IMR-90 (cell line): ENCODE measurements at regions not wholly inside any gene's neighbourhood (a gene's known extent, or its start where the extent isn't known, plus 50 kb on each side); places are given as distances from the start of the nearest gene placed in this dataset.

Experiments used
- ATAC-seq: fragments of 200-7000 bp; cut with Tn5 transposase; 2 replicates; pipeline ENCODE4 v1.9.1; 2020; ENCODE audit warnings: low read depth, mild to moderate bottlenecking, moderate library complexity
- BruUV-seq: library from RNA; stranded (reverse); fragments of 400-500 nt; replicated peaks from 2 replicates; lab custom pipeline; 2021; lab: Mats Ljungman, UMichigan
- CTCF ChIA-PET: fragments of 300-600 bp; formaldehyde crosslinking; extraction: SDS; loops from one replicate; lab custom pipeline; 2021; ENCODE audit warnings: antibody characterized with exemption; lab: Yijun Ruan, JAX
- POLR2A ChIA-PET: fragments of 300-600 bp; sonication (Branson Sonifier 250); formaldehyde crosslinking; loops from one replicate; lab custom pipeline; 2022; ENCODE audit warnings: antibody characterized with exemption; ENCODE audit not compliant: unreplicated experiment; lab: Charles Lee
- DNase-seq: peaks from one replicate; pipeline ENCODE4 v3.0.0; 2013
- H2AFZ ChIP-seq: replicated peaks from 2 replicates; pipeline ENCODE3; 2013; ENCODE audit warnings: low read length, mild to moderate bottlenecking; ENCODE audit not compliant: poor library complexity
- H2AK5ac ChIP-seq: 2 replicates; pipeline ENCODE4 v1.6.1; 2013; ENCODE audit warnings: low read depth, low read length, inconsistent platforms
- H2AK9ac ChIP-seq: replicated peaks from 2 replicates; pipeline ENCODE3; 2013; ENCODE audit warnings: mild to moderate bottlenecking, low read depth, low read length, moderate library complexity; ENCODE audit not compliant: poor library complexity
- H2BK120ac ChIP-seq: 2 replicates; pipeline ENCODE4 v1.6.1; 2013; ENCODE audit warnings: low read depth, low read length, inconsistent platforms
- H2BK15ac ChIP-seq: 3 replicates; pipeline ENCODE4 v1.6.1; 2013; ENCODE audit warnings: low read depth, low read length, inconsistent platforms
- H2BK20ac ChIP-seq: 2 replicates; pipeline ENCODE4 v1.6.1; 2013; ENCODE audit warnings: low read depth, mild to moderate bottlenecking, inconsistent platforms, low read length, moderate library complexity
- H2BK5ac ChIP-seq: 2 replicates; pipeline ENCODE4 v1.6.1; 2013; ENCODE audit warnings: mild to moderate bottlenecking, low read depth, low read length, inconsistent platforms; ENCODE audit not compliant: poor library complexity, severe bottlenecking
- H3K14ac ChIP-seq: replicated peaks from 2 replicates; pipeline ENCODE4 v1.6.1; 2013; ENCODE audit warnings: low read depth, low read length, inconsistent platforms
- H3K18ac ChIP-seq: 2 replicates; pipeline ENCODE4 v1.6.1; 2013; ENCODE audit warnings: low read depth, low read length, control low read depth
- H3K23ac ChIP-seq: 2 replicates; pipeline ENCODE4 v1.6.1; 2013; ENCODE audit warnings: low read depth, low read length, inconsistent platforms
- H3K27ac ChIP-seq: 2 replicates; pipeline ENCODE4 v1.5.1; 2013; ENCODE audit warnings: mild to moderate bottlenecking, control low read depth, low read length; ENCODE audit not compliant: insufficient read depth
- H3K27me3 ChIP-seq: 2 replicates; pipeline ENCODE4 v1.6.1; 2013; ENCODE audit warnings: low read length; ENCODE audit not compliant: control insufficient read depth, insufficient read depth
- H3K36me3 ChIP-seq: 2 replicates; pipeline ENCODE4 v1.6.1; 2013; ENCODE audit warnings: low read length, mixed read lengths; ENCODE audit not compliant: control insufficient read depth, insufficient read depth
- H3K4ac ChIP-seq: 2 replicates; pipeline ENCODE4 v1.6.1; 2013; ENCODE audit warnings: low read depth, low read length, inconsistent platforms
- H3K4me1 ChIP-seq: 2 replicates; pipeline ENCODE4 v1.6.1; 2013; ENCODE audit warnings: low read length, mixed read lengths; ENCODE audit not compliant: control insufficient read depth, insufficient read depth
- H3K4me2 ChIP-seq: 2 replicates; pipeline ENCODE4 v1.6.1; 2013; ENCODE audit warnings: low read depth, mild to moderate bottlenecking, control low read depth, low read length, moderate library complexity
- H3K4me3 ChIP-seq: 2 replicates; pipeline ENCODE4 v1.5.1; 2013; ENCODE audit warnings: low read depth, mild to moderate bottlenecking, control low read depth, low read length, moderate library complexity; ENCODE audit not compliant: insufficient read depth
- H3K56ac ChIP-seq: 2 replicates; pipeline ENCODE4 v1.6.1; 2013; ENCODE audit warnings: low read length, inconsistent platforms; ENCODE audit not compliant: insufficient read depth; ENCODE audit errors: extremely low read depth
- H3K79me1 ChIP-seq, 2 experiments: 2 replicates each; pipeline ENCODE4 v1.6.1; 2013; ENCODE audit warnings: low read length in 2 of 2, inconsistent platforms in 1 of 2, low read depth in 1 of 2
- H3K9ac ChIP-seq: 2 replicates; pipeline ENCODE4 v1.6.1; 2013; ENCODE audit warnings: low read depth, low read length, control low read depth
- H3K9me1 ChIP-seq: 2 replicates; pipeline ENCODE4 v1.6.1; 2013; ENCODE audit warnings: low read length, inconsistent platforms; ENCODE audit not compliant: insufficient read depth
- H3K9me3 ChIP-seq: 2 replicates; pipeline ENCODE4 v1.6.1; 2013; ENCODE audit warnings: low read length; ENCODE audit not compliant: control insufficient read depth, insufficient read depth
- H4K20me1 ChIP-seq: 2 replicates; pipeline ENCODE4 v1.6.1; 2013; ENCODE audit warnings: low read length, inconsistent platforms; ENCODE audit not compliant: insufficient read depth
- H4K5ac ChIP-seq: 2 replicates; pipeline ENCODE4 v1.6.1; 2013; ENCODE audit warnings: mild to moderate bottlenecking, low read depth, low read length, control low read depth
- H4K8ac ChIP-seq, 2 experiments: 2 replicates each; pipeline ENCODE4 v1.6.1; 2013; ENCODE audit warnings: low read depth in 2 of 2, low read length in 2 of 2, control low read depth in 1 of 2, inconsistent platforms in 1 of 2
- H4K91ac ChIP-seq: 2 replicates; pipeline ENCODE4 v1.6.1; 2013; ENCODE audit warnings: low read depth, low read length, inconsistent platforms; ENCODE audit not compliant: insufficient read depth
- BHLHE40 ChIP-seq: fragments of 150-350 bp; IDR thresholded peaks from 2 replicates; pipeline ENCODE4 v1.6.1; 2016; ENCODE audit warnings: mild to moderate bottlenecking, low read depth, low read length
- CEBPB ChIP-seq: IDR thresholded peaks from 2 replicates; pipeline ENCODE4 v1.6.1; 2012; ENCODE audit warnings: low read depth, low read length, improper control_type of control experiment
- CHD1 ChIP-seq: IDR thresholded peaks from 2 replicates; pipeline ENCODE4 v1.6.1; 2012; ENCODE audit warnings: low read depth, low read length, improper control_type of control experiment
- CTCF ChIP-seq: conservative IDR thresholded peaks from 2 replicates; pipeline ENCODE4 v1.5.1; 2012; ENCODE audit warnings: mild to moderate bottlenecking, low read depth, low read length, improper control_type of control experiment
- ELK1 ChIP-seq: fragments of 150-350 bp; IDR thresholded peaks from 2 replicates; pipeline ENCODE4 v1.6.1; 2016; ENCODE audit warnings: low read depth, mild to moderate bottlenecking, low read length, moderate library complexity, borderline replicate concordance
- FOS ChIP-seq: fragments of 150-350 bp; IDR thresholded peaks from 2 replicates; pipeline ENCODE4 v1.6.1; 2016; ENCODE audit warnings: low read depth, low read length
- MAFK ChIP-seq: IDR thresholded peaks from 2 replicates; pipeline ENCODE4 v1.6.1; 2012; ENCODE audit warnings: low read depth, low read length, improper control_type of control experiment
- MAZ ChIP-seq: IDR thresholded peaks from 2 replicates; pipeline ENCODE4 v1.6.1; 2012; ENCODE audit warnings: low read depth, mild to moderate bottlenecking, low read length, improper control_type of control experiment, moderate library complexity, borderline replicate concordance
- MXI1 ChIP-seq: IDR thresholded peaks from 2 replicates; pipeline ENCODE4 v1.6.1; 2012; ENCODE audit warnings: low read depth, mild to moderate bottlenecking, low read length, moderate library complexity, borderline replicate concordance
- NFE2L2 ChIP-seq: fragments of 150-350 bp; IDR thresholded peaks from 2 replicates; pipeline ENCODE4 v1.6.1; 2016; ENCODE audit warnings: low read depth, mild to moderate bottlenecking, low read length
- POLR2A ChIP-seq: IDR thresholded peaks from 2 replicates; pipeline ENCODE4 v1.6.1; 2012; ENCODE audit warnings: mild to moderate bottlenecking, low read depth, low read length
- RAD21 ChIP-seq: IDR thresholded peaks from 2 replicates; pipeline ENCODE4 v1.6.1; 2012; ENCODE audit warnings: low read length, improper control_type of control experiment
- RCOR1 ChIP-seq: IDR thresholded peaks from 2 replicates; pipeline ENCODE4 v1.6.1; 2012; ENCODE audit warnings: mild to moderate bottlenecking, low read length, improper control_type of control experiment; ENCODE audit not compliant: insufficient replicate concordance
- RFX5 ChIP-seq: IDR thresholded peaks from 2 replicates; pipeline ENCODE4 v1.8.0; 2012; ENCODE audit warnings: low read depth, mild to moderate bottlenecking, low read length, moderate library complexity
- SMC3 ChIP-seq: fragments of 150-350 bp; IDR thresholded peaks from 2 replicates; pipeline ENCODE4 v1.6.1; 2016; ENCODE audit warnings: low read depth, mild to moderate bottlenecking, antibody characterized with exemption, low read length, moderate library complexity
- WGBS, 2 experiments: methylation state at CpG; one replicate each; pipeline versions ENCODE4 v1.1.5 to v1.1.7; 2013; ENCODE audit warnings: missing lambda C conversion rate in 2 of 2; ENCODE audit not compliant: insufficient read length in 1 of 2; ENCODE audit errors: extremely low coverage in 2 of 2; 5-methylcytosine and 5-hydroxymethylcytosine counted together
- dilution Hi-C: fragments of 300-500 bp; cut with HindIII; formaldehyde crosslinking; loops from one replicate; pipeline ENCODE4 v1.14.3; 2018; ENCODE audit warnings: low sequenced_read_pairs; ENCODE audit not compliant: unreplicated experiment
- in situ Hi-C: fragments of 300-500 bp; cut with MboI; formaldehyde crosslinking; loops from 3 replicates; pipeline ENCODE4 v1.14.3; 2019; ENCODE audit warnings: low sequenced_read_pairs, inconsistent platforms, mixed read lengths
- intact Hi-C: fragments of 100-400 bp; cut with micrococcal nuclease; formaldehyde crosslinking; loops from 2 replicates; pipeline ENCODE4 v1.10.0; 2022
- TF ChIP-seq, protein P1 (sequence below): fragments of 150-350 bp; IDR thresholded peaks from 2 replicates; pipeline ENCODE4 v1.6.1; 2017; ENCODE audit warnings: mild to moderate bottlenecking, antibody characterized with exemption, low read length, low read depth

GRCh38 chr2:57218206-57218605 lies 828.4 kb upstream of the VRK2 start:
- no peaks in the 10 kb centered on the region for H4K20me1 ChIP-seq
- no peak overlapping the region for H2BK120ac ChIP-seq
- H4K91ac ChIP-seq = no peak overlapping the region
- no peak overlapping the region for H4K5ac ChIP-seq
- H2AK9ac ChIP-seq = no peak overlapping the region
- H3K9ac ChIP-seq = no peak overlapping the region
- no peaks in the 10 kb centered on the region for H3K36me3 ChIP-seq
- H3K4ac ChIP-seq = no peak overlapping the region
- no peaks in the 10 kb centered on the region for H3K4me1 ChIP-seq
- no peak overlapping the region for H4K8ac ChIP-seq
- no peak overlapping the region for H3K18ac ChIP-seq
- H2BK5ac ChIP-seq = no peak overlapping the region
- no peak overlapping the region for H2AFZ ChIP-seq
- dilution Hi-C loops = no loop called here
- no peak overlapping the region for H3K4me3 ChIP-seq
- WGBS, 2 experiments = no CpG with 5 or more reads among the region's 2 CpGs
- H3K9me1 ChIP-seq = no peaks in the 10 kb centered on the region
- H2BK15ac ChIP-seq = no peak overlapping the region
- H3K23ac ChIP-seq = no peak overlapping the region
- no TSS peak for BruUV-seq
- no peak overlapping the region for H3K4me2 ChIP-seq
- no peaks in the 10 kb centered on the region for H3K79me1 ChIP-seq
- no peak overlapping the region for H3K27ac ChIP-seq
- peaks cover 15% of the 10 kb centered on the region for H3K9me3 ChIP-seq
- TF ChIP-seq RCOR1 (no peak), CTCF (no peak), RAD21 (no peak), MAZ (no peak), CEBPB (no peak), NFE2L2 (no peak), SMC3 (no peak), POLR2A (no peak), FOS (no peak), RFX5 (no peak), ELK1 (no peak), CHD1 (no peak), BHLHE40 (no peak), MXI1 (no peak), MAFK (no peak)
- TF ChIP-seq, protein P1, sequence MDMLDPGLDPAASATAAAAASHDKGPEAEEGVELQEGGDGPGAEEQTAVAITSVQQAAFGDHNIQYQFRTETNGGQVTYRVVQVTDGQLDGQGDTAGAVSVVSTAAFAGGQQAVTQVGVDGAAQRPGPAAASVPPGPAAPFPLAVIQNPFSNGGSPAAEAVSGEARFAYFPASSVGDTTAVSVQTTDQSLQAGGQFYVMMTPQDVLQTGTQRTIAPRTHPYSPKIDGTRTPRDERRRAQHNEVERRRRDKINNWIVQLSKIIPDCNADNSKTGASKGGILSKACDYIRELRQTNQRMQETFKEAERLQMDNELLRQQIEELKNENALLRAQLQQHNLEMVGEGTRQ = no peak
- H3K14ac ChIP-seq = no peak overlapping the region
- no peaks in the 10 kb centered on the region for H3K27me3 ChIP-seq
- no peak overlapping the region for H2BK20ac ChIP-seq
- ATAC-seq = no peak
- DNase-seq = no peak
- H3K56ac ChIP-seq = no peak overlapping the region
- CTCF ChIA-PET = no interaction called here
- intact Hi-C loops = no loop called here
- in situ Hi-C loops = no loop called here
- POLR2A ChIA-PET = interaction anchor here (0.6 kb wide), 1 partner anchor 13 kb away, joined by 3 read pairs; no protein-coding TSS in a partner anchor
- H2AK5ac ChIP-seq = no peak overlapping the region
